H1 (cell line): ENCODE measurements at regions not wholly inside any gene's neighbourhood (a gene's known extent, or its start where the extent isn't known, plus 50 kb on each side); places are given as distances from the start of the nearest gene placed in this dataset.

Experiments
- CTCF ChIA-PET: fragments of 300-600 bp; sonication (Branson Sonifier 250); formaldehyde crosslinking; loops from one replicate; lab custom pipeline; 2021; ENCODE audit not compliant: partially characterized antibody; lab: Charles Lee
- POLR2A ChIA-PET: fragments of 300-600 bp; sonication (Branson Sonifier 250); formaldehyde crosslinking; loops from one replicate; lab custom pipeline; 2021; ENCODE audit warnings: inconsistent platforms; ENCODE audit not compliant: partially characterized antibody; lab: Charles Lee
- DNase-seq, 2 experiments: peaks; one replicate each; pipeline versions ENCODE4 v3.0.0 to v3.0.0-alpha.2; 2010 to 2022; ENCODE audit warnings: low spot score in 2 of 2, low read depth in 1 of 2, mixed read lengths in 1 of 2
- FAIRE-seq: peaks from 2 replicates; lab custom pipeline; 2011; peaks lifted over from hg19 to GRCh38; lab: Jason Lieb, UNC
- H2AFZ ChIP-seq: 2 replicates; pipeline ENCODE4 v1.8.1; 2012; ENCODE audit warnings: low read length, inconsistent platforms
- H2AK5ac ChIP-seq: 2 replicates; pipeline ENCODE4 v1.6.1; 2013; ENCODE audit warnings: low read depth, low read length
- H2BK120ac ChIP-seq: replicated peaks from 2 replicates; pipeline ENCODE3; 2013; ENCODE audit warnings: low read depth, low read length, inconsistent platforms
- H2BK12ac ChIP-seq: 2 replicates; pipeline ENCODE4 v1.6.1; 2013; ENCODE audit warnings: low read depth, low read length
- H2BK15ac ChIP-seq: 2 replicates; pipeline ENCODE4 v1.6.1; 2013; ENCODE audit warnings: low read length
- H2BK20ac ChIP-seq: 2 replicates; pipeline ENCODE4 v1.6.1; 2013; ENCODE audit warnings: low read length
- H2BK5ac ChIP-seq: 2 replicates; pipeline ENCODE4 v1.6.1; 2013; ENCODE audit warnings: low read depth, low read length
- H3K14ac ChIP-seq: 2 replicates; pipeline ENCODE4 v1.6.1; 2013; ENCODE audit warnings: inconsistent platforms; ENCODE audit not compliant: insufficient read length
- H3K18ac ChIP-seq: 2 replicates; pipeline ENCODE4 v1.6.1; 2013; ENCODE audit warnings: low read length; ENCODE audit errors: extremely low read depth
- H3K23ac ChIP-seq: 2 replicates; pipeline ENCODE4 v1.6.1; 2013; ENCODE audit warnings: inconsistent platforms; ENCODE audit not compliant: insufficient read length
- H3K23me2 ChIP-seq: 2 replicates; pipeline ENCODE4 v1.6.1; 2013; ENCODE audit warnings: low read depth, low read length
- H3K27ac ChIP-seq: 2 replicates; pipeline ENCODE4 v1.6.1; 2011; ENCODE audit warnings: low read depth, low read length, inconsistent platforms
- H3K27me3 ChIP-seq, 4 experiments: replicated peaks in 1 of 4; 1 replicate in 1 of 4; 2 replicates in 3 of 4; pipeline versions ENCODE4 v1.6.1 to v1.8.1; 2011 to 2013; ENCODE audit warnings: low read length in 3 of 4, mild to moderate bottlenecking in 3 of 4, inconsistent platforms in 2 of 4, mixed read lengths in 2 of 4, moderate library complexity in 1 of 4; ENCODE audit not compliant: control insufficient read depth in 3 of 4, insufficient read depth in 3 of 4; ENCODE audit errors: extremely low read depth in 1 of 4
- H3K36me3 ChIP-seq, 4 experiments: 2 replicates each; pipeline versions ENCODE4 v1.6.1 to v1.8.1; 2011 to 2013; ENCODE audit warnings: mild to moderate bottlenecking in 4 of 4, low read length in 3 of 4, moderate library complexity in 2 of 4, control low read depth in 1 of 4, inconsistent platforms in 1 of 4; ENCODE audit not compliant: insufficient read depth in 4 of 4, control insufficient read depth in 2 of 4
- H3K4ac ChIP-seq: replicated peaks from 2 replicates; pipeline ENCODE3; 2013; ENCODE audit warnings: low read length, low read depth, mixed read lengths, inconsistent platforms; ENCODE audit not compliant: insufficient read length
- H3K4me1 ChIP-seq, 4 experiments: replicated peaks in 1 of 4; 1 replicate in 1 of 4; 2 replicates in 3 of 4; pipeline versions ENCODE4 v1.6.1 to v1.8.1; 2011 to 2013; ENCODE audit warnings: low read length in 3 of 4, inconsistent platforms in 2 of 4, mixed read lengths in 1 of 4; ENCODE audit not compliant: insufficient read depth in 4 of 4, control insufficient read depth in 3 of 4
- H3K4me2 ChIP-seq, 2 experiments: 2 replicates each; pipeline versions ENCODE4 v1.6.1 to v1.8.1; 2011 to 2013; ENCODE audit warnings: low read depth in 2 of 2, low read length in 2 of 2, control low read depth in 1 of 2, inconsistent platforms in 1 of 2, mild to moderate bottlenecking in 1 of 2; ENCODE audit not compliant: insufficient read depth in 1 of 2
- H3K4me3 ChIP-seq, 4 experiments: fragments of 200-600, 300-600 bp in 1 of 4; sonication (generic), shearing (Covaris generic), sonication (Bioruptor Twin) in 1 of 4; 2 replicates each; pipeline versions ENCODE4 v1.5.1 to v1.8.1; 2011 to 2016; ENCODE audit warnings: low read length in 4 of 4, low read depth in 3 of 4, control low read depth in 2 of 4, inconsistent platforms in 2 of 4, mild to moderate bottlenecking in 2 of 4, mixed read lengths in 1 of 4, moderate library complexity in 1 of 4; ENCODE audit not compliant: insufficient read depth in 2 of 4; ENCODE audit errors: extremely low read depth in 1 of 4
- H3K56ac ChIP-seq: replicated peaks from 2 replicates; pipeline ENCODE3; 2013; ENCODE audit warnings: low read depth, mild to moderate bottlenecking, mixed read lengths, low read length, inconsistent platforms; ENCODE audit not compliant: insufficient read length
- H3K79me1 ChIP-seq: 2 replicates; pipeline ENCODE4 v1.6.1; 2013; ENCODE audit warnings: low read depth, low read length, control low read depth
- H3K79me2 ChIP-seq, 2 experiments: 2 replicates each; pipeline versions ENCODE4 v1.6.1 to v1.8.1; 2012 to 2013; ENCODE audit warnings: low read length in 2 of 2, mild to moderate bottlenecking in 2 of 2, inconsistent platforms in 1 of 2; ENCODE audit not compliant: insufficient read depth in 2 of 2, control insufficient read depth in 1 of 2
- H3K9ac ChIP-seq, 4 experiments: replicated peaks in 1 of 4; 1 replicate in 1 of 4; 2 replicates in 3 of 4; pipeline versions ENCODE4 v1.6.1 to v1.8.1; 2011 to 2013; ENCODE audit warnings: low read depth in 3 of 4, low read length in 3 of 4, control low read depth in 2 of 4, mild to moderate bottlenecking in 2 of 4, moderate library complexity in 2 of 4, inconsistent platforms in 1 of 4; ENCODE audit errors: extremely low read depth in 1 of 4
- H3K9me3 ChIP-seq, 2 experiments: 2 replicates each; pipeline versions ENCODE4 v1.6.1 to v1.8.1; 2012 to 2013; ENCODE audit warnings: mild to moderate bottlenecking in 2 of 2, moderate library complexity in 2 of 2, control low read depth in 1 of 2, inconsistent platforms in 1 of 2, low read depth in 1 of 2, low read length in 1 of 2, mixed read lengths in 1 of 2; ENCODE audit not compliant: insufficient read depth in 2 of 2
- H4K20me1 ChIP-seq, 2 experiments: replicated peaks in 1 of 2; 2 replicates each; pipeline versions ENCODE3 to v1.8.1; 2011 to 2013; ENCODE audit warnings: inconsistent platforms in 2 of 2, low read length in 2 of 2, mild to moderate bottlenecking in 1 of 2; ENCODE audit not compliant: insufficient read depth in 2 of 2, control insufficient read depth in 1 of 2
- H4K5ac ChIP-seq: 2 replicates; pipeline ENCODE4 v1.6.1; 2013; ENCODE audit warnings: low read length, low read depth, mixed read lengths, inconsistent platforms; ENCODE audit not compliant: insufficient read length
- H4K8ac ChIP-seq: 2 replicates; pipeline ENCODE4 v1.8.0; 2013; ENCODE audit warnings: mild to moderate bottlenecking, moderate library complexity, low read length, inconsistent platforms; ENCODE audit not compliant: insufficient read depth; ENCODE audit errors: extremely low read depth
- H4K91ac ChIP-seq: replicated peaks from 2 replicates; pipeline ENCODE3; 2013; ENCODE audit warnings: low read length, mixed read lengths, inconsistent platforms; ENCODE audit not compliant: insufficient read length
- ASH2L ChIP-seq: fragments of 200-600, 300-600 bp; sonication (generic); IDR thresholded peaks from one replicate; pipeline ENCODE4 v1.7.1; 2017; ENCODE audit warnings: low read length
- RXRA ChIP-seq: IDR thresholded peaks from 2 replicates; pipeline ENCODE4 v1.6.1; 2011; ENCODE audit warnings: low read depth, mild to moderate bottlenecking, low read length, moderate library complexity; ENCODE audit not compliant: insufficient read depth
- SAP30 ChIP-seq: fragments of 300-600 bp; sonication (generic); IDR thresholded peaks from 2 replicates; pipeline ENCODE4 v1.7.1; 2012; ENCODE audit warnings: low read length, moderate library complexity, mild to moderate bottlenecking, inconsistent platforms; ENCODE audit not compliant: insufficient read depth, insufficient replicate concordance
- SIN3A ChIP-seq, 2 experiments: IDR thresholded peaks in 1 of 2; conservative IDR thresholded peaks in 1 of 2; 2 replicates each; pipeline ENCODE4 v1.6.1; 2011 to 2012; ENCODE audit warnings: low read length in 2 of 2, improper control_type of control experiment in 1 of 2, low read depth in 1 of 2, mild to moderate bottlenecking in 1 of 2
- SP2 ChIP-seq: IDR thresholded peaks from 2 replicates; pipeline ENCODE4 v1.6.1; 2012; ENCODE audit warnings: mild to moderate bottlenecking, low read length, inconsistent platforms
- ZNF274 ChIP-seq: IDR thresholded peaks from 2 replicates; pipeline ENCODE4 v1.7.0; 2012; ENCODE audit warnings: low read length, borderline replicate concordance; ENCODE audit errors: extremely low read depth
- WGBS, 2 experiments: shearing (Covaris generic) in 1 of 2; methylation state at CpG; one replicate each; pipeline versions ENCODE4 v1.1.6 to v1.1.7; 2013 to 2015; ENCODE audit warnings: low lambda C conversion rate in 2 of 2, mixed read lengths in 2 of 2, inconsistent platforms in 1 of 2, low coverage in 1 of 2, missing lambda C conversion rate in 1 of 2; ENCODE audit not compliant: insufficient replicate concordance in 2 of 2, insufficient coverage in 1 of 2, insufficient read length in 1 of 2; ENCODE audit errors: extremely low coverage in 1 of 2, missing lambda C conversion rate in 1 of 2; 5-methylcytosine and 5-hydroxymethylcytosine counted together
- TF ChIP-seq, protein P1 (sequence below), 3 experiments: IDR thresholded peaks; 1 replicate in 2 of 3; 2 replicates in 1 of 3; pipeline versions ENCODE4 v1.5.1 to v1.6.1; 2011; ENCODE audit warnings: low read length in 3 of 3, mild to moderate bottlenecking in 3 of 3, inconsistent platforms in 2 of 3, low read depth in 1 of 3, moderate library complexity in 1 of 3; ENCODE audit not compliant: insufficient read depth in 1 of 3; ENCODE audit errors: control extremely low read depth in 1 of 3

DNA sequence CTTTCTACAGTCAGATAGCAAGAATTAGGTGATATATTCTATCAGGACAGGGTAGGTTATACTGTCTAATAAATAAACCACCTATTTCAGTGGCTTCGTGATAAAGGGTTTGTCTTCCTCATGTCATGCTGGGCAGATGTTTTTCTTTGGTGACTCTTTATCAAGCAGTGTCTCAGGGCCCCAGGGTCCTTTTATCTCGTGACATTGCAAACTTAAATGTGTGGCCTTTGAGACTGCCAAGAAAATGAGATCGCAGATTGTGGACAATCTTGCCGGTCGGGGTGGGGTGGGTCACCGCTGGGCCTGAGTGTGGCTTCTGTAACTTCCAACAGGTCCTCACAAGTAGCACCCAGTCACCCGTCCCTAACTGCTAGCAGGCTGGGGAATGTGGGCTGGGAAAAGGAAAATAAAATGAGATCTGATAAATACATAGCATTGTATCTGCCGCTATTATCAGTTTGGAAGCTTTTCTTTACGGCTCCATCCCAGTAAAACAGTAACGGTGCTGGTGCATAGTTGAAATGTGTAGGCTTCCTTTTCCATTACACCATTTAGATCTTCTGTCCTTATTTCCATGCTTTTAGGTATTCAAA is 50.5 kb upstream of the BMP6 start:
- H3K27ac ChIP-seq = no peak overlapping the region
- H3K4me1 ChIP-seq = peaks cover 2 to 8% (median 4%) of the 10 kb centered on the region in 4 experiments; a peak in 5 of 7 replicates
- no peak overlapping the region for H3K9ac ChIP-seq
- WGBS, 2 experiments = 83% methylated on average over 10 of the region's 10 CpGs; no CpG with 5 or more reads in 1 of the 2 experiments
- POLR2A ChIA-PET = no interaction called here
- H4K5ac ChIP-seq = no peak overlapping the region
- no peak overlapping the region for H2AK5ac ChIP-seq
- no peak overlapping the region for H3K4ac ChIP-seq
- H2BK15ac ChIP-seq = no peak overlapping the region
- no peak overlapping the region for H3K4me3 ChIP-seq
- H2AFZ ChIP-seq = no peak overlapping the region
- no peaks in the 10 kb centered on the region for H3K79me2 ChIP-seq
- CTCF ChIA-PET = interaction anchor here (1.2 kb wide), 1 partner anchor 47 kb away, joined by 3 read pairs; no protein-coding TSS in a partner anchor
- no peaks in the 10 kb centered on the region for H4K20me1 ChIP-seq
- no peak overlapping the region for H3K14ac ChIP-seq
- H3K27me3 ChIP-seq = no peaks in the 10 kb centered on the region
- H2BK20ac ChIP-seq = no peak overlapping the region
- DNase-seq = no peak
- H3K4me2 ChIP-seq = no peak overlapping the region
- FAIRE-seq = no peak
- no peak overlapping the region for H2BK5ac ChIP-seq
- H4K8ac ChIP-seq = no peak overlapping the region
- H3K79me1 ChIP-seq = no peaks in the 10 kb centered on the region
- H3K9me3 ChIP-seq = no peaks in the 10 kb centered on the region
- no peak overlapping the region for H2BK12ac ChIP-seq
- no peak overlapping the region for H2BK120ac ChIP-seq
- no peak overlapping the region for H3K23ac ChIP-seq
- H3K56ac ChIP-seq = no peak overlapping the region
- H4K91ac ChIP-seq = no peak overlapping the region
- no peak overlapping the region for H3K18ac ChIP-seq
- no peak for TF ChIP-seq SAP30
- no peak for TF ChIP-seq SP2
- no peak for TF ChIP-seq RXRA
- TF ChIP-seq, protein P1, sequence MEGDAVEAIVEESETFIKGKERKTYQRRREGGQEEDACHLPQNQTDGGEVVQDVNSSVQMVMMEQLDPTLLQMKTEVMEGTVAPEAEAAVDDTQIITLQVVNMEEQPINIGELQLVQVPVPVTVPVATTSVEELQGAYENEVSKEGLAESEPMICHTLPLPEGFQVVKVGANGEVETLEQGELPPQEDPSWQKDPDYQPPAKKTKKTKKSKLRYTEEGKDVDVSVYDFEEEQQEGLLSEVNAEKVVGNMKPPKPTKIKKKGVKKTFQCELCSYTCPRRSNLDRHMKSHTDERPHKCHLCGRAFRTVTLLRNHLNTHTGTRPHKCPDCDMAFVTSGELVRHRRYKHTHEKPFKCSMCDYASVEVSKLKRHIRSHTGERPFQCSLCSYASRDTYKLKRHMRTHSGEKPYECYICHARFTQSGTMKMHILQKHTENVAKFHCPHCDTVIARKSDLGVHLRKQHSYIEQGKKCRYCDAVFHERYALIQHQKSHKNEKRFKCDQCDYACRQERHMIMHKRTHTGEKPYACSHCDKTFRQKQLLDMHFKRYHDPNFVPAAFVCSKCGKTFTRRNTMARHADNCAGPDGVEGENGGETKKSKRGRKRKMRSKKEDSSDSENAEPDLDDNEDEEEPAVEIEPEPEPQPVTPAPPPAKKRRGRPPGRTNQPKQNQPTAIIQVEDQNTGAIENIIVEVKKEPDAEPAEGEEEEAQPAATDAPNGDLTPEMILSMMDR (IDR thresholded peaks at IDR 0.05; ENCODE audit: control extremely low read depth in 1 of 3, insufficient read depth in 1 of 3, low read depth in 1 of 3, low read length in 3 of 3) = no peak
- no peak for TF ChIP-seq ASH2L
- no peak for TF ChIP-seq ZNF274
- no peak for TF ChIP-seq SIN3A (conservative IDR thresholded peaks at IDR 0.05 in 1 of 2, IDR thresholded peaks at IDR 0.05 in 1 of 2; ENCODE audit: low read depth in 1 of 2, low read length in 2 of 2)
- no peaks in the 10 kb centered on the region for H3K36me3 ChIP-seq
- H3K23me2 ChIP-seq = no peaks in the 10 kb centered on the region; the same call in 1 of the 2 replicates
